ENCODE measurements at regions not wholly inside any gene's neighbourhood (a gene's known extent, or its start where the extent isn't known, plus 50 kb on each side); places are given as distances from the start of the nearest gene placed in this dataset.

- H3K4me1 ChIP-seq (ENCODE audit: low read depth), result no peaks in the 10 kb centered on the region
- intact Hi-C loops (cut with DNase I, micrococcal nuclease), result no loop called here
- TF ChIP-seq CTCF (IDR thresholded peaks at IDR 0.05), result no peak
- H3K4me3 ChIP-seq, result no peak overlapping the region
- ATAC-seq, result no peak
- no peak for DNase-seq
- no peaks in the 10 kb centered on the region for H3K9me3 ChIP-seq
- no peaks in the 10 kb centered on the region for H3K36me3 ChIP-seq (ENCODE audit: low read depth)
Measured at GRCh38 chr21:25326181-25326580, 281.1 kb downstream of the MRPL39 start.

- no peaks in the 10 kb centered on the region for H3K4me1 ChIP-seq (ENCODE audit: low read depth)
- no peaks in the 10 kb centered on the region for H3K36me3 ChIP-seq (ENCODE audit: low read depth)
- peaks cover 2% of the 10 kb centered on the region for H3K9me3 ChIP-seq
- no peak for TF ChIP-seq CTCF (IDR thresholded peaks at IDR 0.05)
- DNase-seq, result no peak
- intact Hi-C loops (cut with DNase I, micrococcal nuclease), result no loop called here
- no peak for ATAC-seq
- H3K4me3 ChIP-seq, result no peak overlapping the region
Measured at GRCh38 chr21:25324666-25325065, 282.6 kb downstream of the MRPL39 start.

- Histone ChIP-seq H3K36me3 (ENCODE audit: low read depth) (no peaks in the 10 kb centered on the region), H3K4me1 (ENCODE audit: low read depth) (no peaks in the 10 kb centered on the region), H3K9me3 (peaks cover 2% of the 10 kb centered on the region), H3K4me3 (no peak overlapping the region)
- intact Hi-C loops (cut with DNase I, micrococcal nuclease), result no loop called here
- TF ChIP-seq CTCF (IDR thresholded peaks at IDR 0.05), result no peak
- DNase-seq (no peak), ATAC-seq (no peak)
Measured at GRCh38 chr21:25323356-25323949, 283.8 kb downstream of the MRPL39 start.

- intact Hi-C loops (cut with DNase I, micrococcal nuclease), result no loop called here
- no peak for TF ChIP-seq CTCF (IDR thresholded peaks at IDR 0.05)
- ATAC-seq (no peak), DNase-seq (no peak)
- H3K36me3 ChIP-seq (ENCODE audit: low read depth), result no peaks in the 10 kb centered on the region
- H3K4me3 ChIP-seq, result no peak overlapping the region
- H3K9me3 ChIP-seq, result peaks cover 11% of the 10 kb centered on the region
- no peaks in the 10 kb centered on the region for H3K4me1 ChIP-seq (ENCODE audit: low read depth)
Measured at GRCh38 chr21:25314247-25314646, 293.0 kb downstream of the MRPL39 start.

- no peaks in the 10 kb centered on the region for H3K4me1 ChIP-seq (ENCODE audit: low read depth)
- DNase-seq (no peak), ATAC-seq (no peak)
- intact Hi-C loops (cut with DNase I, micrococcal nuclease), result no loop called here
- H3K4me3 ChIP-seq, result no peak overlapping the region
- H3K36me3 ChIP-seq (ENCODE audit: low read depth), result no peaks in the 10 kb centered on the region
- no peak for TF ChIP-seq CTCF (IDR thresholded peaks at IDR 0.05)
- H3K9me3 ChIP-seq, result peaks cover 15% of the 10 kb centered on the region
Measured at GRCh38 chr21:25313829-25314228, 293.5 kb downstream of the MRPL39 start.

GRCh38 chr21:25307489-25307888 is 299.8 kb downstream of the MRPL39 start:
- no peaks in the 10 kb centered on the region for H3K36me3 ChIP-seq (ENCODE audit: low read depth)
- DNase-seq (no peak), ATAC-seq (no peak)
- no peaks in the 10 kb centered on the region for H3K4me1 ChIP-seq (ENCODE audit: low read depth)
- no peak overlapping the region for H3K4me3 ChIP-seq
- peaks cover 19% of the 10 kb centered on the region for H3K9me3 ChIP-seq
- TF ChIP-seq CTCF (IDR thresholded peaks at IDR 0.05), result no peak
- intact Hi-C loops (cut with DNase I, micrococcal nuclease), result no loop called here

All from mucosa of descending colon (tissue), 3 donors.